ENCODE measurements at regions not wholly inside any gene's neighbourhood (a gene's known extent, or its start where the extent isn't known, plus 50 kb on each side); places are given as distances from the start of the nearest gene placed in this dataset.

DNA sequence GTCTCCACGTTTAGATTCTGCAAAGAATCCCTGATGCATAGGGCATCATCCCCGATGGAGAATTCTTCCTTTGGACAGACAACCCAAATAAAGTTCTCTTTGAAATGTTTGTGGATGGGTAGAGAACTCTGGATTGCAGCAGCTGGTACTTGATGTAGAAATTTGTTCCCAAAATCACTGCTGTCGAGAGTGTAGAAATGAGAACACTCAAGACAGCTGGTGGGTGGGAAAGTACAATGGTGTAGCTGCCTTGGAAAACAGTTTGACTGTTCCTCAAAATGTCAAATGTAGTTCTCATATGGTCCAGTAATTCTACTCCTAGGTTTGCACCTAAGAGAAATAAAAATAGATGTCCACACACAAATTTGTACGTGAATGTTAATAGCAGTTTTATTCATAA, 671.5 kb upstream of the TMEM132C start:
- TF ChIP-seq POLR2A (IDR thresholded peaks at IDR 0.05) = no peak
- TF ChIP-seq, protein P1, sequence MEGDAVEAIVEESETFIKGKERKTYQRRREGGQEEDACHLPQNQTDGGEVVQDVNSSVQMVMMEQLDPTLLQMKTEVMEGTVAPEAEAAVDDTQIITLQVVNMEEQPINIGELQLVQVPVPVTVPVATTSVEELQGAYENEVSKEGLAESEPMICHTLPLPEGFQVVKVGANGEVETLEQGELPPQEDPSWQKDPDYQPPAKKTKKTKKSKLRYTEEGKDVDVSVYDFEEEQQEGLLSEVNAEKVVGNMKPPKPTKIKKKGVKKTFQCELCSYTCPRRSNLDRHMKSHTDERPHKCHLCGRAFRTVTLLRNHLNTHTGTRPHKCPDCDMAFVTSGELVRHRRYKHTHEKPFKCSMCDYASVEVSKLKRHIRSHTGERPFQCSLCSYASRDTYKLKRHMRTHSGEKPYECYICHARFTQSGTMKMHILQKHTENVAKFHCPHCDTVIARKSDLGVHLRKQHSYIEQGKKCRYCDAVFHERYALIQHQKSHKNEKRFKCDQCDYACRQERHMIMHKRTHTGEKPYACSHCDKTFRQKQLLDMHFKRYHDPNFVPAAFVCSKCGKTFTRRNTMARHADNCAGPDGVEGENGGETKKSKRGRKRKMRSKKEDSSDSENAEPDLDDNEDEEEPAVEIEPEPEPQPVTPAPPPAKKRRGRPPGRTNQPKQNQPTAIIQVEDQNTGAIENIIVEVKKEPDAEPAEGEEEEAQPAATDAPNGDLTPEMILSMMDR (IDR thresholded peaks at IDR 0.05) = no peak

Measured in heart left ventricle (tissue), 13 donors.